ENCODE measurements at regions not wholly inside any gene's neighbourhood (a gene's known extent, or its start where the extent isn't known, plus 50 kb on each side); places are given as distances from the start of the nearest gene placed in this dataset.
"Not testable (repeated sequence)": the region's sequence is repeated elsewhere in the genome, so short reads cannot be mapped to it uniquely, and the experiment has no call there.

DNA sequence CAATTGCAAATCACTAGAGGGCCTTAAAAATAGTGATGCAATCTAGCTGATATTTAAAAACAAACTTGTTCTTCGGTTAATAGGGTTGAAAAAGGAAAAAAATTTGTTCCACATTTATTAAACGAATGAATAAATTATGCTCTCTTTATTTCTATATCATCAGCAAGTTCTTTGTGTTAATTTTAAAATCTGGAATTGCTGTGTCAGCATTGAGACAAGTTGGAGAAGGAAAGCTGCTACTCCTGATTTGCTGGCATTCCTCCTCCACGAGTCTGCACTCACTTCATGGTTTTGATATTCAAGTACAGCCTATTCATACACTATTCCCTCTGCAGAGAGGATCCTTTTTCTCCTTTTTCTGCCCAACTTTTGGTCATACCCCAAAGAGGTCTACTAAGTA lies 117.6 kb downstream of the MRPL39 start:
- Histone ChIP-seq H3K4me3 (ENCODE audit: low read length) (no peak overlapping the region), H3K79me2 (ENCODE audit: low read length) (no peaks in the 10 kb centered on the region), H3K9ac (ENCODE audit: low read length) (no peak overlapping the region), H4K20me1 (ENCODE audit: insufficient read depth, low read length) (no peaks in the 10 kb centered on the region), H3K36me3 (replicated peaks; ENCODE audit: low read depth, low read length) (peaks cover 15% of the 10 kb centered on the region), H3K4me2 (ENCODE audit: low read length) (no peak overlapping the region), H3K27me3 (ENCODE audit: low read depth, low read length) (no peaks in the 10 kb centered on the region), H3K4me1 (ENCODE audit: low read length) (peaks cover 71% of the 10 kb centered on the region), H3K27ac (ENCODE audit: low read length) (no peak overlapping the region), H3K9me3 (ENCODE audit: insufficient read depth, low read length) (no peaks in the 10 kb centered on the region), H2AFZ (ENCODE audit: low read depth, low read length) (no peak overlapping the region)
- no peak for TF ChIP-seq CTCF (IDR thresholded peaks at IDR 0.05; ENCODE audit: low read depth, low read length)
- TF ChIP-seq EZH2phosphoT487 (IDR thresholded peaks at IDR 0.05; ENCODE audit: low read depth) = no peak

- H2AFZ ChIP-seq (ENCODE audit: low read depth, low read length) = no peak overlapping the region
- TF ChIP-seq CTCF (IDR thresholded peaks at IDR 0.05; ENCODE audit: low read depth, low read length) (no peak), EZH2phosphoT487 (IDR thresholded peaks at IDR 0.05; ENCODE audit: low read depth) (peak; percentile 82)
- H3K4me1 ChIP-seq (ENCODE audit: low read length) = peaks cover 69% of the 10 kb centered on the region
- H4K20me1 ChIP-seq (ENCODE audit: insufficient read depth, low read length) = no peaks in the 10 kb centered on the region
- no peaks in the 10 kb centered on the region for H3K79me2 ChIP-seq (ENCODE audit: low read length)
- H3K4me2 ChIP-seq (ENCODE audit: low read length) = peak overlapping the region; percentile 64
- peak overlapping the region; percentile 50 for H3K4me3 ChIP-seq (ENCODE audit: low read length)
- H3K9me3 ChIP-seq (ENCODE audit: insufficient read depth, low read length) = peaks cover 21% of the 10 kb centered on the region; the same call in 1 of the 2 replicates
- peak overlapping the region; percentile 60 for H3K9ac ChIP-seq (ENCODE audit: low read length)
- peak overlapping the region; percentile 92 for H3K27ac ChIP-seq (ENCODE audit: low read length)
- peaks cover 34% of the 10 kb centered on the region for H3K36me3 ChIP-seq (replicated peaks; ENCODE audit: low read depth, low read length)
- H3K27me3 ChIP-seq (ENCODE audit: low read depth, low read length) = no peaks in the 10 kb centered on the region
These were observed 120.2 kb downstream of the MRPL39 start for GRCh38 chr21:25487046-25487594.

DNA sequence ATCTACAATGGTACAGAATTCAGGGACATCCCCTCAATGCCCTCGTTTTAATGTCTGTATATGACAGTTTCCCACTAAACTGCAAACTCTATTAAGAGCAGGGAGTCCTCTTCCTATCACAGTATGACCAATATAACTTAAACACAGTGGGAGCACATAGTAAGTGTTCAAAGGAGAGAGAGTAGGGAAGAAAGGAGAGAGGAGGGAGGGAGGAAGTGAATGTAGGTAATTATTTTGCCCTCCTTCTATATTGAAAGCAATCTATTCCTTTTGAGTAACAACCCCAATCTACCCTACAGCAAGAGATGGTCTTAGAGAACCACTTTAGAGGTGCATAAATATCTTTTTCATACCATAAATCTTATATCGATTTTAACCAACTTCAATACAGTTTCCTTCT lies 121.4 kb downstream of the MRPL39 start:
- Histone ChIP-seq H3K4me2 (ENCODE audit: low read length) (peak overlapping the region; percentile 64), H3K9me3 (ENCODE audit: insufficient read depth, low read length) (peaks cover 31% of the 10 kb centered on the region; the same call in 1 of the 2 replicates), H3K79me2 (ENCODE audit: low read length) (no peaks in the 10 kb centered on the region), H3K27me3 (ENCODE audit: low read depth, low read length) (no peaks in the 10 kb centered on the region), H3K27ac (ENCODE audit: low read length) (peak overlapping the region; percentile 92), H3K9ac (ENCODE audit: low read length) (peak overlapping the region; percentile 60; the same call in 1 of the 2 replicates), H2AFZ (ENCODE audit: low read depth, low read length) (no peak overlapping the region), H3K4me3 (ENCODE audit: low read length) (peak overlapping the region; percentile 50), H3K36me3 (replicated peaks; ENCODE audit: low read depth, low read length) (peaks cover 40% of the 10 kb centered on the region), H3K4me1 (ENCODE audit: low read length) (peaks cover 64% of the 10 kb centered on the region), H4K20me1 (ENCODE audit: insufficient read depth, low read length) (no peaks in the 10 kb centered on the region)
- TF ChIP-seq EZH2phosphoT487 (IDR thresholded peaks at IDR 0.05; ENCODE audit: low read depth) (no peak), CTCF (IDR thresholded peaks at IDR 0.05; ENCODE audit: low read depth, low read length) (no peak)

GRCh38 chr21:25467896-25468295 lies 139.4 kb downstream of the MRPL39 start:
- Histone ChIP-seq H3K4me3 (ENCODE audit: low read length) (no peak overlapping the region), H2AFZ (ENCODE audit: low read depth, low read length) (no peak overlapping the region), H3K9ac (ENCODE audit: low read length) (no peak overlapping the region), H3K4me2 (ENCODE audit: low read length) (no peak overlapping the region), H3K36me3 (replicated peaks; ENCODE audit: low read depth, low read length) (peaks cover 13% of the 10 kb centered on the region), H3K27ac (ENCODE audit: low read length) (no peak overlapping the region), H4K20me1 (ENCODE audit: insufficient read depth, low read length) (no peaks in the 10 kb centered on the region), H3K27me3 (ENCODE audit: low read depth, low read length) (no peaks in the 10 kb centered on the region), H3K9me3 (ENCODE audit: insufficient read depth, low read length) (peaks cover 2% of the 10 kb centered on the region; the same call in 1 of the 2 replicates), H3K4me1 (ENCODE audit: low read length) (peaks cover 14% of the 10 kb centered on the region), H3K79me2 (ENCODE audit: low read length) (no peaks in the 10 kb centered on the region)
- TF ChIP-seq CTCF (IDR thresholded peaks at IDR 0.05; ENCODE audit: low read depth, low read length) (no peak), EZH2phosphoT487 (IDR thresholded peaks at IDR 0.05; ENCODE audit: low read depth) (no peak)

DNA sequence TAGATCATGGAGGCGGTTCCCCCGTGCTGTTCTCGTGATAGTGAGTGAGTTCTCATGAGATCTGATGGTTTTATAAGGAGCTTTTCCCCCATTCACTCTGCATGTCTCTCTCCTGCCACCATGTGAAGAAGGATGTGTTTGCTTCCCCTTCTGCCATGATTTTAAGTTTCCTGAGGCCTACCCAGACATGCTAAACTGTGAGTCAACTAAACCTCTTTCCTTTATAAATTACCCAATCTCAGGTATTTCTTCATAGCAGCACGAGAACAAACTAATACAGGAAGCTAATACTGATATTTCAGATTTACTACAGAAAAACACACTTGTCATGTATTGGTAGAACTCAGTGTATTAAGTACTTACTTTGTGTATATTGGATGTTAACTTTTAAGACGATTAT lies 140.2 kb downstream of the MRPL39 start:
- H2AFZ ChIP-seq (ENCODE audit: low read depth, low read length) = not testable (repeated sequence)

More for the DNA sequence above, 140.2 kb downstream of the MRPL39 start:
- H3K9ac ChIP-seq (ENCODE audit: low read length); H3K4me3 ChIP-seq (ENCODE audit: low read length); H3K27me3 ChIP-seq (ENCODE audit: low read depth, low read length); H3K36me3 ChIP-seq (replicated peaks; ENCODE audit: low read depth, low read length); H4K20me1 ChIP-seq (ENCODE audit: insufficient read depth, low read length); H3K79me2 ChIP-seq (ENCODE audit: low read length); H3K27ac ChIP-seq (ENCODE audit: low read length); H3K9me3 ChIP-seq (ENCODE audit: insufficient read depth, low read length); H3K4me2 ChIP-seq (ENCODE audit: low read length): not testable (repeated sequence)
- H3K4me1 ChIP-seq (ENCODE audit: low read length) = peaks cover 21% of the 10 kb centered on the region

Data from OCI-LY3 (cell line).